DMS53 (cell line): ENCODE measurements at regions not wholly inside any gene's neighbourhood (a gene's known extent, or its start where the extent isn't known, plus 50 kb on each side); places are given as distances from the start of the nearest gene placed in this dataset.
"Not testable (repeated sequence)": the region's sequence is repeated elsewhere in the genome, so short reads cannot be mapped to it uniquely, and the experiment has no call there.

Experiments used
- DNase-seq: peaks from one replicate; lab custom pipeline; 2025; lab: John Stamatoyannopoulos, UW

GRCh38 chr15:30688684-30689083 is 62.8 kb downstream of the ARHGAP11B start:
- not testable (repeated sequence) for DNase-seq

GRCh38 chr15:30690153-30690552 is 64.2 kb downstream of the ARHGAP11B start:
- not testable (repeated sequence) for DNase-seq

GRCh38 chr15:30695811-30696210 is 69.9 kb downstream of the ARHGAP11B start:
- not testable (repeated sequence) for DNase-seq

- not testable (repeated sequence) for DNase-seq
These were observed 70.7 kb downstream of the ARHGAP11B start for GRCh38 chr15:30696439-30697314.

GRCh38 chr15:30697315-30697685 is 71.4 kb downstream of the ARHGAP11B start:
- not testable (repeated sequence) for DNase-seq

GRCh38 chr15:30700006-30700597 is 74.2 kb downstream of the ARHGAP11B start:
- DNase-seq: not testable (repeated sequence)

- DNase-seq: not testable (repeated sequence)
These were observed 82.2 kb downstream of the ARHGAP11B start for GRCh38 chr15:30707976-30708685.

- DNase-seq: not testable (repeated sequence)
These were observed 82.9 kb downstream of the ARHGAP11B start for GRCh38 chr15:30708809-30709208.

- DNase-seq: not testable (repeated sequence)
These were observed 92.2 kb downstream of the ARHGAP11B start for GRCh38 chr15:30718038-30718643.

GRCh38 chr15:30719363-30719762 is 93.4 kb downstream of the ARHGAP11B start:
- DNase-seq: not testable (repeated sequence)

GRCh38 chr15:30720825-30721224 is 94.9 kb downstream of the ARHGAP11B start:
- DNase-seq: not testable (repeated sequence)

- not testable (repeated sequence) for DNase-seq
These were observed 95.6 kb downstream of the ARHGAP11B start for GRCh38 chr15:30721529-30721928.

- DNase-seq: not testable (repeated sequence)
These were observed 97.7 kb downstream of the ARHGAP11B start for GRCh38 chr15:30723540-30724175.

- DNase-seq: not testable (repeated sequence)
These were observed 104.1 kb downstream of the ARHGAP11B start for GRCh38 chr15:30729880-30730590.

- not testable (repeated sequence) for DNase-seq
These were observed 104.7 kb downstream of the ARHGAP11B start for GRCh38 chr15:30730633-30731032.

- DNase-seq: not testable (repeated sequence)
These were observed 106.2 kb downstream of the ARHGAP11B start for GRCh38 chr15:30732100-30732499.

GRCh38 chr15:30735884-30736564 is 110.1 kb downstream of the ARHGAP11B start:
- not testable (repeated sequence) for DNase-seq

GRCh38 chr15:30742796-30743195 is 116.9 kb downstream of the ARHGAP11B start:
- not testable (repeated sequence) for DNase-seq

- DNase-seq: not testable (repeated sequence)
These were observed 123.1 kb downstream of the ARHGAP11B start for GRCh38 chr15:30749048-30749447.

- not testable (repeated sequence) for DNase-seq
These were observed 129.2 kb downstream of the ARHGAP11B start for GRCh38 chr15:30755036-30755687.
